H9 (cell line): ENCODE measurements at regions not wholly inside any gene's neighbourhood (a gene's known extent, or its start where the extent isn't known, plus 50 kb on each side); places are given as distances from the start of the nearest gene placed in this dataset.

Source experiments
- DNase-seq: peaks from one replicate; pipeline ENCODE4 v3.0.0-alpha.2; 2017
- H2AFZ ChIP-seq: one replicate; pipeline ENCODE4 v1.6.1; 2013; ENCODE audit warnings: mild to moderate bottlenecking, low read length, control low read depth, moderate library complexity
- H2AK5ac ChIP-seq: 2 replicates; pipeline ENCODE4 v1.6.1; 2013; ENCODE audit warnings: low read length, control low read depth, mixed read lengths; ENCODE audit not compliant: insufficient read length
- H2BK120ac ChIP-seq: one replicate; pipeline ENCODE4 v1.6.1; 2013; ENCODE audit warnings: low read depth, mild to moderate bottlenecking, low read length, control low read depth, inconsistent platforms; ENCODE audit not compliant: poor library complexity, severe bottlenecking
- H2BK12ac ChIP-seq: 2 replicates; pipeline ENCODE4 v1.6.1; 2013; ENCODE audit warnings: low read length, control low read depth, mixed read lengths, low read depth; ENCODE audit not compliant: insufficient read length
- H2BK15ac ChIP-seq: 2 replicates; pipeline ENCODE4 v1.6.1; 2013; ENCODE audit warnings: low read depth, low read length, control low read depth
- H2BK20ac ChIP-seq: one replicate; pipeline ENCODE4 v1.6.1; 2013; ENCODE audit warnings: low read depth, mild to moderate bottlenecking, low read length, control low read depth, inconsistent platforms; ENCODE audit not compliant: poor library complexity, severe bottlenecking
- H2BK5ac ChIP-seq: 2 replicates; pipeline ENCODE4 v1.6.1; 2013; ENCODE audit warnings: low read length, control low read depth, mixed read lengths; ENCODE audit not compliant: insufficient read length
- H3K14ac ChIP-seq: 2 replicates; pipeline ENCODE4 v1.6.1; 2013; ENCODE audit warnings: low read length, control low read depth; ENCODE audit not compliant: insufficient read depth
- H3K18ac ChIP-seq: 2 replicates; pipeline ENCODE4 v1.6.1; 2013; ENCODE audit warnings: low read depth, mild to moderate bottlenecking, mixed read lengths, low read length, control low read depth; ENCODE audit not compliant: insufficient read length
- H3K23ac ChIP-seq: 2 replicates; pipeline ENCODE4 v1.6.1; 2013; ENCODE audit warnings: low read length, control low read depth, mixed read lengths, low read depth; ENCODE audit not compliant: insufficient read length
- H3K23me2 ChIP-seq: 2 replicates; pipeline ENCODE4 v1.6.1; 2013; ENCODE audit warnings: low read depth, mild to moderate bottlenecking, mixed read lengths, low read length, control low read depth; ENCODE audit not compliant: insufficient read length, poor library complexity, severe bottlenecking
- H3K27ac ChIP-seq: 2 replicates; pipeline ENCODE4 v1.5.1; 2013; ENCODE audit warnings: low read length, control low read depth, mixed read lengths, low read depth; ENCODE audit not compliant: insufficient read length
- H3K27me3 ChIP-seq: 2 replicates; pipeline ENCODE4 v1.6.1; 2013; ENCODE audit warnings: low read length, control low read depth, inconsistent platforms; ENCODE audit not compliant: insufficient read depth
- H3K4ac ChIP-seq: 2 replicates; pipeline ENCODE4 v1.6.1; 2013; ENCODE audit warnings: low read depth, mild to moderate bottlenecking, control low read depth, inconsistent platforms, low read length, moderate library complexity
- H3K4me1 ChIP-seq: 2 replicates; pipeline ENCODE4 v1.6.1; 2013; ENCODE audit warnings: low read length, control low read depth, inconsistent platforms; ENCODE audit not compliant: insufficient read depth
- H3K4me2 ChIP-seq: 2 replicates; pipeline ENCODE4 v1.6.1; 2013; ENCODE audit warnings: low read length, control low read depth, mixed read lengths; ENCODE audit not compliant: insufficient read length, insufficient read depth
- H3K56ac ChIP-seq: 2 replicates; pipeline ENCODE4 v1.6.1; 2013; ENCODE audit warnings: low read depth, mild to moderate bottlenecking, mixed read lengths, low read length, control low read depth; ENCODE audit not compliant: insufficient read length
- H3K79me1 ChIP-seq: 2 replicates; pipeline ENCODE4 v1.6.1; 2013; ENCODE audit warnings: low read depth, mild to moderate bottlenecking, moderate library complexity, low read length, control low read depth, inconsistent platforms; ENCODE audit not compliant: insufficient read depth, poor library complexity, severe bottlenecking
- H3K79me2 ChIP-seq: 2 replicates; pipeline ENCODE4 v1.6.1; 2013; ENCODE audit warnings: low read length, control low read depth, inconsistent platforms; ENCODE audit not compliant: insufficient read depth
- H3K9ac ChIP-seq: 2 replicates; pipeline ENCODE4 v1.6.1; 2013; ENCODE audit warnings: low read length, control low read depth, mixed read lengths; ENCODE audit not compliant: insufficient read length; ENCODE audit errors: extremely low read depth
- H3K9me3 ChIP-seq: one replicate; pipeline ENCODE4 v1.6.1; 2013; ENCODE audit warnings: low read depth, low read length, inconsistent platforms; ENCODE audit not compliant: control insufficient read depth
- H3T11ph ChIP-seq: one replicate; pipeline ENCODE4 v1.6.1; 2013; ENCODE audit warnings: mild to moderate bottlenecking, low read length, control low read depth, inconsistent platforms
- H4K20me1 ChIP-seq: one replicate; pipeline ENCODE4 v1.6.1; 2013; ENCODE audit not compliant: control insufficient read depth, insufficient read length, insufficient read depth
- H4K5ac ChIP-seq: 2 replicates; pipeline ENCODE4 v1.6.1; 2013; ENCODE audit warnings: low read depth, mild to moderate bottlenecking, mixed read lengths, low read length, control low read depth; ENCODE audit not compliant: insufficient read length
- H4K8ac ChIP-seq: replicated peaks from 2 replicates; pipeline ENCODE4 v1.6.1; 2013; ENCODE audit warnings: low read length, control low read depth, mixed read lengths, low read depth; ENCODE audit not compliant: insufficient read length
- H4K91ac ChIP-seq: 2 replicates; pipeline ENCODE4 v1.6.1; 2013; ENCODE audit warnings: low read depth, mild to moderate bottlenecking, moderate library complexity, mixed read lengths, low read length, control low read depth; ENCODE audit not compliant: insufficient read length
- H3K27ac Mint-ChIP-seq, 3 experiments: 2 replicates in 2 of 3; 3 replicates in 1 of 3; pipeline ENCODE4 v1.8.0; 2020 to 2021; ENCODE audit warnings: mixed read lengths in 3 of 3, mild to moderate bottlenecking in 1 of 3, moderate library complexity in 1 of 3
- H3K27me3 Mint-ChIP-seq: 2 replicates; pipeline ENCODE4 v1.8.0; 2021; ENCODE audit warnings: low read depth, mild to moderate bottlenecking, moderate library complexity, mixed read lengths
- H3K36me3 Mint-ChIP-seq, 3 experiments: 2 replicates in 2 of 3; 3 replicates in 1 of 3; pipeline ENCODE4 v1.8.0; 2020 to 2021; ENCODE audit warnings: low read depth in 3 of 3, mixed read lengths in 3 of 3; ENCODE audit not compliant: insufficient read depth in 1 of 3
- H3K4me1 Mint-ChIP-seq, 2 experiments: 2 replicates each; pipeline ENCODE4 v1.8.0; 2020; ENCODE audit warnings: mixed read lengths in 2 of 2
- H3K4me3 Mint-ChIP-seq, 2 experiments: 2 replicates in 1 of 2; 3 replicates in 1 of 2; pipeline ENCODE4 v1.8.0; 2020 to 2021; ENCODE audit warnings: mild to moderate bottlenecking in 2 of 2, mixed read lengths in 2 of 2, moderate library complexity in 1 of 2
- H3K9me3 Mint-ChIP-seq, 2 experiments: 2 replicates in 1 of 2; 3 replicates in 1 of 2; pipeline ENCODE4 v1.8.0; 2020; ENCODE audit warnings: mild to moderate bottlenecking in 2 of 2, mixed read lengths in 2 of 2, moderate library complexity in 1 of 2
- CTCF ChIP-seq: fragments of 200-600 bp; sonication (generic); conservative IDR thresholded peaks from 3 replicates; pipeline ENCODE4 v1.8.0; 2021; ENCODE audit warnings: antibody characterized with exemption, mild to moderate bottlenecking
- WGBS: extraction: QIAGEN DNeasy Blood & Tissue Kit; methylation state at CpG from one replicate; pipeline ENCODE4 v1.1.7; 2013; ENCODE audit warnings: missing lambda C conversion rate, low lambda C conversion rate, mixed read lengths; ENCODE audit not compliant: insufficient read length; ENCODE audit errors: extremely low coverage; 5-methylcytosine and 5-hydroxymethylcytosine counted together

GRCh38 chr22:47805394-47805935, 1043.0 kb downstream of the TBC1D22A start:
- H3K23ac ChIP-seq, result no peak overlapping the region
- no peak overlapping the region for H3K4me2 ChIP-seq
- H4K20me1 ChIP-seq, result no peaks in the 10 kb centered on the region
- Mint-ChIP-seq H3K4me3 (no peak overlapping the region), H3K36me3 (no peaks in the 10 kb centered on the region; a peak in 1 of 7 replicates), H3K27me3 (peaks cover 7% of the 10 kb centered on the region), H3K27ac (no peak overlapping the region), H3K9me3 (peaks cover 3 to 11% of the 10 kb centered on the region in 2 experiments; a peak in 4 of 5 replicates), H3K4me1 (peaks cover 16 to 17% of the 10 kb centered on the region in 2 experiments)
- peaks cover 7% of the 10 kb centered on the region; the same call in 1 of the 2 replicates for H3K4me1 ChIP-seq
- no peak for DNase-seq
- H2BK20ac ChIP-seq, result no peak overlapping the region
- H3K27ac ChIP-seq, result no peak overlapping the region
- no peak overlapping the region for H2AFZ ChIP-seq
- H3T11ph ChIP-seq, result no peak overlapping the region
- H3K23me2 ChIP-seq, result no peaks in the 10 kb centered on the region
- no peak overlapping the region for H3K14ac ChIP-seq
- H3K79me1 ChIP-seq, result no peaks in the 10 kb centered on the region
- no peak overlapping the region for H4K91ac ChIP-seq
- no peak overlapping the region for H2BK5ac ChIP-seq
- H2BK12ac ChIP-seq, result no peak overlapping the region
- WGBS, result no CpG with 5 or more reads among the region's 6 CpGs
- no peaks in the 10 kb centered on the region for H3K79me2 ChIP-seq
- no peaks in the 10 kb centered on the region for H3K27me3 ChIP-seq
- H2BK120ac ChIP-seq, result no peak overlapping the region
- no peak overlapping the region for H3K4ac ChIP-seq
- H3K56ac ChIP-seq, result no peak overlapping the region
- TF ChIP-seq CTCF, result no peak
- H4K5ac ChIP-seq, result no peak overlapping the region
- H3K18ac ChIP-seq, result no peak overlapping the region
- H3K9ac ChIP-seq, result no peak overlapping the region
- no peak overlapping the region for H2BK15ac ChIP-seq
- no peaks in the 10 kb centered on the region for H3K9me3 ChIP-seq
- H2AK5ac ChIP-seq, result no peak overlapping the region
- no peak overlapping the region for H4K8ac ChIP-seq
